Breast epithelium (tissue), 3 donors: ENCODE measurements at regions not wholly inside any gene's neighbourhood (a gene's known extent, or its start where the extent isn't known, plus 50 kb on each side); places are given as distances from the start of the nearest gene placed in this dataset.

ENCODE experiments used
- CTCF ChIP-seq, 3 donors: fragments of 450-650 bp; IDR thresholded peaks; one replicate each; pipeline ENCODE4 v1.5.1; 2016 to 2017; ENCODE audit warnings: antibody characterized with exemption in 3 of 3, mild to moderate bottlenecking in 3 of 3, moderate library complexity in 3 of 3
- POLR2A ChIP-seq: fragments of 450-650 bp; IDR thresholded peaks from one replicate; pipeline ENCODE4 v1.6.1; 2016; ENCODE audit warnings: antibody characterized with exemption, mild to moderate bottlenecking, moderate library complexity
- POLR2AphosphoS5 ChIP-seq, 3 donors: sonication (generic); formaldehyde crosslinking; IDR thresholded peaks; one replicate each; pipeline ENCODE4 v1.6.1; 2017; ENCODE audit warnings: antibody characterized with exemption in 3 of 3

DNA sequence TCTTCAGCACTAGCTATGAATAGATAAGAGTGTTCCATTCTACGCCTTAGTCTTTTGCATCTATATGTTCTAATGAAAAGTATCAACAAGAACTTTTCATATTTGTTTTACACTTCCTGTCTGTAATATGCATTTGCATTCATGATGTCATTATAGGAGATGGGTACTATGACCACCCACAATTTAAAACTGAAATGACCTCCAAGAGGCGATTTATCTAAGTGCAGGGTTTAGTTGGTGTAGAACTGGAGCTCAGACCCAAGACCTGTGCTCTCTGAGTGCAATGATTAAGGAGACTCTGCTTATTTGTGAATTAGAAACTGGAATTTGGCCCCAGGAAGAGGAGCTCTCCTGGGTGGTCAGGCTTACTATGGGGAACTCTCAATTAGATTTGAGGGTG is 289.1 kb downstream of the ETS1 start:
- TF ChIP-seq CTCF (IDR thresholded peaks at IDR 0.05) (no peak), POLR2AphosphoS5 (IDR thresholded peaks at IDR 0.05) (no peak), POLR2A (no peak)
